Smooth muscle cell (in vitro differentiated cells): ENCODE measurements at regions not wholly inside any gene's neighbourhood (a gene's known extent, or its start where the extent isn't known, plus 50 kb on each side); places are given as distances from the start of the nearest gene placed in this dataset.

Experiments used
- DNase-seq: peaks from one replicate; lab custom pipeline; 2025; ENCODE audit not compliant: unreplicated experiment; lab: John Stamatoyannopoulos, UW
- H2AFZ ChIP-seq: fragments of 200-600 bp; sonication (generic); 2 replicates; pipeline ENCODE4 v1.6.0; 2016; ENCODE audit warnings: antibody characterized with exemption, low read depth, mild to moderate bottlenecking
- H3F3A ChIP-seq: fragments of 200-600 bp; sonication (generic); 2 replicates; pipeline ENCODE4 v1.6.0; 2017; ENCODE audit warnings: antibody characterized with exemption, low read depth
- H3K27ac ChIP-seq: fragments of 200-600 bp; sonication (generic); 2 replicates; pipeline ENCODE4 v1.5.1; 2016; ENCODE audit warnings: low read depth, mild to moderate bottlenecking
- H3K27me3 ChIP-seq: fragments of 200-600 bp; sonication (generic); 2 replicates; pipeline ENCODE4 v1.6.1; 2016; ENCODE audit warnings: low read depth, mild to moderate bottlenecking
- H3K36me3 ChIP-seq: fragments of 200-600 bp; sonication (generic); 2 replicates; pipeline ENCODE4 v1.5.1; 2016; ENCODE audit warnings: low read depth
- H3K4me1 ChIP-seq: fragments of 200-600 bp; sonication (generic); 2 replicates; pipeline ENCODE4 v1.5.1; 2016; ENCODE audit warnings: low read depth
- H3K4me2 ChIP-seq: fragments of 200-600 bp; sonication (generic); 2 replicates; pipeline ENCODE4 v1.6.0; 2016; ENCODE audit warnings: mild to moderate bottlenecking
- H3K4me3 ChIP-seq: fragments of 200-600 bp; sonication (generic); 2 replicates; pipeline ENCODE4 v1.5.1; 2016; ENCODE audit warnings: mild to moderate bottlenecking
- H3K79me2 ChIP-seq: fragments of 200-600 bp; sonication (generic); 2 replicates; pipeline ENCODE4 v1.6.0; 2016; ENCODE audit warnings: low read depth, mild to moderate bottlenecking
- H3K9ac ChIP-seq: fragments of 200-600 bp; sonication (generic); 2 replicates; pipeline ENCODE4 v1.6.0; 2016; ENCODE audit warnings: low read depth
- H3K9me3 ChIP-seq: fragments of 200-600 bp; sonication (generic); replicated peaks from 2 replicates; pipeline ENCODE4 v1.5.1; 2016; ENCODE audit warnings: low read depth
- H4K20me1 ChIP-seq: fragments of 200-600 bp; sonication (generic); 2 replicates; pipeline ENCODE4 v1.6.0; 2016; ENCODE audit warnings: low read depth
- CTCF ChIP-seq: fragments of 200-600 bp; sonication (generic); IDR thresholded peaks from 2 replicates; pipeline ENCODE4 v1.5.1; 2017; ENCODE audit warnings: borderline replicate concordance, mild to moderate bottlenecking, antibody characterized with exemption; ENCODE audit not compliant: insufficient read depth, poor library complexity, severe bottlenecking
- WGBS: methylation state at CpG from one replicate; pipeline ENCODE4 v1.1.7; 2016; ENCODE audit warnings: low lambda C conversion rate; 5-methylcytosine and 5-hydroxymethylcytosine counted together

- WGBS: 26% methylated on average over 1 of the region's 1 CpG
- H3K27ac ChIP-seq: no peak overlapping the region
- H4K20me1 ChIP-seq: no peaks in the 10 kb centered on the region
- H3K9me3 ChIP-seq: no peaks in the 10 kb centered on the region
- no peak overlapping the region for H3K9ac ChIP-seq
- no peaks in the 10 kb centered on the region for H3K4me1 ChIP-seq
- no peaks in the 10 kb centered on the region for H3F3A ChIP-seq
- no peak for DNase-seq
- H3K79me2 ChIP-seq: no peaks in the 10 kb centered on the region
- TF ChIP-seq CTCF: no peak
- no peak overlapping the region for H3K4me2 ChIP-seq
- H3K36me3 ChIP-seq: no peaks in the 10 kb centered on the region
- H3K4me3 ChIP-seq: no peak overlapping the region
- no peaks in the 10 kb centered on the region for H3K27me3 ChIP-seq
- H2AFZ ChIP-seq: no peak overlapping the region
These were observed 182.6 kb upstream of the TMEM106B start for GRCh38 chr7:12028508-12028907.

- Histone ChIP-seq H3K27ac (peak overlapping the region; percentile 40), H3K36me3 (no peaks in the 10 kb centered on the region), H3K4me3 (no peak overlapping the region), H3K9ac (no peak overlapping the region), H3F3A (no peaks in the 10 kb centered on the region), H3K4me1 (no peaks in the 10 kb centered on the region), H3K27me3 (no peaks in the 10 kb centered on the region), H4K20me1 (no peaks in the 10 kb centered on the region), H2AFZ (no peak overlapping the region), H3K79me2 (no peaks in the 10 kb centered on the region), H3K9me3 (no peaks in the 10 kb centered on the region), H3K4me2 (no peak overlapping the region)
- 41% methylated on average over 5 of the region's 5 CpGs for WGBS
- TF ChIP-seq CTCF: no peak
- DNase-seq: no peak
These were observed 181.0 kb upstream of the TMEM106B start for GRCh38 chr7:12030116-12030515.

GRCh38 chr7:12031186-12031585 is 179.9 kb upstream of the TMEM106B start:
- H3K36me3 ChIP-seq: no peaks in the 10 kb centered on the region
- no peaks in the 10 kb centered on the region for H3F3A ChIP-seq
- H3K9me3 ChIP-seq: no peaks in the 10 kb centered on the region
- TF ChIP-seq CTCF: no peak
- no peak for DNase-seq
- no peaks in the 10 kb centered on the region for H3K79me2 ChIP-seq
- no peak overlapping the region for H3K4me2 ChIP-seq
- H3K27me3 ChIP-seq: no peaks in the 10 kb centered on the region
- no peaks in the 10 kb centered on the region for H3K4me1 ChIP-seq
- no peak overlapping the region for H3K9ac ChIP-seq
- 98% methylated on average over 1 of the region's 1 CpG for WGBS
- H3K4me3 ChIP-seq: no peak overlapping the region
- H2AFZ ChIP-seq: no peak overlapping the region
- H3K27ac ChIP-seq: no peak overlapping the region
- H4K20me1 ChIP-seq: no peaks in the 10 kb centered on the region

DNA sequence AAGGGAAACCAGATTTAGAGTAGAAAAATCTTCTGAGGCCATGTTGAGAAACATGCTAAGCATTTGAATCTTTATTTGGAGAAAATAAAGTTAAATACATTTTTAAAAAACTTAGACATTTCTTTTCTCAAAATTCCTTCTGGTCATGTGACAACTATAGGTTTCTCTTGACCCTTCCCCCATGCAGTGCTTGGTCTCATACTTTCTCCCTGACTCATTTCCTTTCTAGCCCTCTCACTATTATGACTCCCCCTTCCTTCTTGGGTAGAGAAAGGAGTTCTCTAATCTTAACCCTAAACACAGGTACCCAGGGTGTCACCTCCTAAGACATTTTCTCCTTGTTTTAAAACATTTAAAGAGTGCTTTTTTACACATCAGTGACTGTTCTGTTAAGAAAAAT is 179.5 kb upstream of the TMEM106B start:
- DNase-seq: no peak
- Histone ChIP-seq H3K27me3 (no peaks in the 10 kb centered on the region), H3K79me2 (no peaks in the 10 kb centered on the region), H3K36me3 (no peaks in the 10 kb centered on the region), H3K4me2 (no peak overlapping the region), H3K4me1 (no peaks in the 10 kb centered on the region), H2AFZ (no peak overlapping the region), H3K4me3 (no peak overlapping the region), H4K20me1 (no peaks in the 10 kb centered on the region), H3K27ac (no peak overlapping the region), H3K9me3 (no peaks in the 10 kb centered on the region), H3K9ac (no peak overlapping the region), H3F3A (no peaks in the 10 kb centered on the region)
- no peak for TF ChIP-seq CTCF
